HEK293 (cell line): ENCODE measurements at regions not wholly inside any gene's neighbourhood (a gene's known extent, or its start where the extent isn't known, plus 50 kb on each side); places are given as distances from the start of the nearest gene placed in this dataset.

Experiments used
- CTCF ChIA-PET: fragments of 350-600 bp; formaldehyde crosslinking; extraction: SDS; loops from one replicate; lab custom pipeline; 2021; ENCODE audit warnings: antibody characterized with exemption; lab: Yijun Ruan, JAX
- POLR2A ChIA-PET: fragments of 300-600 bp; formaldehyde crosslinking; extraction: SDS; loops from one replicate; lab custom pipeline; 2020; ENCODE audit warnings: antibody characterized with exemption, inconsistent platforms; lab: Yijun Ruan, JAX
- H3K27ac ChIP-seq: fragments of 200-500 bp; sonication (Bioruptor generic); 2 replicates; pipeline ENCODE4 v1.5.1; 2014; ENCODE audit warnings: low read depth, low read length, control low read depth, inconsistent platforms; ENCODE audit errors: extremely low read depth
- H3K36me3 ChIP-seq, 2 experiments: fragments of 200-500 bp in 1 of 2; sonication (Bioruptor generic) in 1 of 2; 1 replicate in 1 of 2; 2 replicates in 1 of 2; pipeline ENCODE4 v1.5.1; 2014 to 2017; ENCODE audit warnings: inconsistent platforms in 2 of 2, low read length in 2 of 2; ENCODE audit not compliant: control insufficient read depth in 2 of 2, insufficient read depth in 1 of 2
- H3K4me1 ChIP-seq: fragments of 200-500 bp; sonication (Bioruptor generic); 2 replicates; pipeline ENCODE4 v1.5.1; 2014; ENCODE audit warnings: mild to moderate bottlenecking, low read length, inconsistent platforms; ENCODE audit not compliant: control insufficient read depth, insufficient read depth
- H3K4me3 ChIP-seq: 2 replicates; pipeline ENCODE4 v1.5.1; 2011; ENCODE audit warnings: low read depth, mild to moderate bottlenecking, control low read depth, low read length, moderate library complexity
- H3K9me3 ChIP-seq: fragments of 200-500 bp; sonication (Bioruptor generic); 2 replicates; pipeline ENCODE4 v1.5.1; 2014; ENCODE audit warnings: low read depth, low read length, inconsistent platforms; ENCODE audit not compliant: control insufficient read depth, insufficient read depth
- HOXA7 ChIP-seq: sonication (generic); formaldehyde crosslinking; IDR thresholded peaks from 2 replicates; pipeline ENCODE4 v1.8.1; 2022; ENCODE audit warnings: missing genetic modification reagents, borderline replicate concordance
- KLF16 ChIP-seq: fragments of 450-650 bp; formaldehyde crosslinking; IDR thresholded peaks from 2 replicates; pipeline ENCODE4 v1.5.1; 2017; ENCODE audit warnings: missing biosample characterization, missing genetic modification characterization
- KLF7 ChIP-seq: fragments of 450-650 bp; formaldehyde crosslinking; IDR thresholded peaks from 2 replicates; pipeline ENCODE4 v1.5.1; 2016; ENCODE audit warnings: missing biosample characterization, missing genetic modification characterization, borderline replicate concordance
- OSR2 ChIP-seq: fragments of 450-650 bp; formaldehyde crosslinking; IDR thresholded peaks from 2 replicates; pipeline ENCODE4 v1.5.1; 2016; ENCODE audit warnings: missing biosample characterization, missing genetic modification characterization
- OVOL3 ChIP-seq: fragments of 450-650 bp; formaldehyde crosslinking; IDR thresholded peaks from 2 replicates; pipeline ENCODE4 v1.5.1; 2016; ENCODE audit warnings: missing biosample characterization, missing genetic modification characterization
- REPIN1 ChIP-seq: fragments of 450-650 bp; formaldehyde crosslinking; IDR thresholded peaks from 2 replicates; pipeline ENCODE4 v1.5.1; 2017; ENCODE audit warnings: missing biosample characterization, missing genetic modification characterization, low read depth
- WT1 ChIP-seq: fragments of 450-650 bp; formaldehyde crosslinking; IDR thresholded peaks from 2 replicates; pipeline ENCODE4 v1.5.1; 2016; ENCODE audit warnings: missing biosample characterization, missing genetic modification characterization
- ZFP69B ChIP-seq: fragments of 450-650 bp; formaldehyde crosslinking; IDR thresholded peaks from 2 replicates; pipeline ENCODE4 v1.5.1; 2016; ENCODE audit warnings: missing biosample characterization, missing genetic modification characterization
- ZNF146 ChIP-seq: fragments of 450-650 bp; formaldehyde crosslinking; IDR thresholded peaks from 2 replicates; pipeline ENCODE4 v1.5.1; 2016; ENCODE audit warnings: missing biosample characterization, missing genetic modification characterization
- ZNF239 ChIP-seq: fragments of 450-650 bp; formaldehyde crosslinking; IDR thresholded peaks from 2 replicates; pipeline ENCODE4 v1.5.1; 2016; ENCODE audit warnings: missing biosample characterization, missing genetic modification characterization
- ZNF292 ChIP-seq: fragments of 450-650 bp; formaldehyde crosslinking; IDR thresholded peaks from 2 replicates; pipeline ENCODE4 v1.5.1; 2016; ENCODE audit warnings: low read depth, missing biosample characterization, missing genetic modification characterization, borderline replicate concordance
- ZNF366 ChIP-seq: fragments of 450-650 bp; formaldehyde crosslinking; conservative IDR thresholded peaks from 2 replicates; pipeline ENCODE4 v1.5.1; 2016; ENCODE audit warnings: missing biosample characterization, missing genetic modification characterization
- ZNF391 ChIP-seq: fragments of 450-650 bp; formaldehyde crosslinking; IDR thresholded peaks from 2 replicates; pipeline ENCODE4 v1.5.1; 2016; ENCODE audit warnings: low read depth, missing biosample characterization, missing genetic modification characterization, borderline replicate concordance
- TF ChIP-seq, protein P1 (sequence below): fragments of 450-650 bp; formaldehyde crosslinking; IDR thresholded peaks from 2 replicates; pipeline ENCODE4 v1.5.1; 2016; ENCODE audit warnings: missing biosample characterization, missing genetic modification characterization
- TF ChIP-seq, protein P2 (sequence below): fragments of 450-650 bp; formaldehyde crosslinking; IDR thresholded peaks from 2 replicates; pipeline ENCODE4 v1.5.1; 2017; ENCODE audit warnings: missing biosample characterization, missing genetic modification characterization
- TF ChIP-seq, protein P3 (sequence below): fragments of 450-650 bp; formaldehyde crosslinking; IDR thresholded peaks from 2 replicates; pipeline ENCODE4 v1.5.1; 2017; ENCODE audit warnings: missing biosample characterization, missing genetic modification characterization
- TF ChIP-seq, protein P4 (sequence below): fragments of 450-650 bp; formaldehyde crosslinking; IDR thresholded peaks from 2 replicates; pipeline ENCODE4 v1.5.0; 2017; ENCODE audit warnings: missing biosample characterization, missing genetic modification characterization, borderline replicate concordance

DNA sequence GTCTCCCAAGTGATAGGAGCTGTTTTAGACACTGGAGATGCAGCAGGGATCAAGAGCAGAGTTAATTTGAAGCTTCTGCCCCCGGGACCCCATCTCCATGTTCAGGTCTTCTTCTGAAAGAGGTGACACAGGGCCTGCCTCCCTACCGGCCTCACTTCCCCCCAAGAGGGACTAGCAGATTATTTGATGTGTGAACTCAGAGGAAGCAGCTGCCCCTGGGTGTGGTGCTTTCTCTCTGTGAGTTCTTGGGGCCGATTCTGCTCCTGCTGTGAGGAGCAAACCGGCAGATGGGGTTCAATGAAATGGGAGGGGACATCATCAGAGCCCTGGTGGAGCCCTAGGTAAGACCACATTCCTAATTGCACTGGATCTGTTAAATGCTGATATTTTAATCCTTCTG, 193.4 kb downstream of the FBXO15 start (continued):
- TF ChIP-seq REPIN1 (tag by site-specific recombination) (no peak), HOXA7 (CRISPR knock-in tag) (no peak)
- TF ChIP-seq, protein P1, sequence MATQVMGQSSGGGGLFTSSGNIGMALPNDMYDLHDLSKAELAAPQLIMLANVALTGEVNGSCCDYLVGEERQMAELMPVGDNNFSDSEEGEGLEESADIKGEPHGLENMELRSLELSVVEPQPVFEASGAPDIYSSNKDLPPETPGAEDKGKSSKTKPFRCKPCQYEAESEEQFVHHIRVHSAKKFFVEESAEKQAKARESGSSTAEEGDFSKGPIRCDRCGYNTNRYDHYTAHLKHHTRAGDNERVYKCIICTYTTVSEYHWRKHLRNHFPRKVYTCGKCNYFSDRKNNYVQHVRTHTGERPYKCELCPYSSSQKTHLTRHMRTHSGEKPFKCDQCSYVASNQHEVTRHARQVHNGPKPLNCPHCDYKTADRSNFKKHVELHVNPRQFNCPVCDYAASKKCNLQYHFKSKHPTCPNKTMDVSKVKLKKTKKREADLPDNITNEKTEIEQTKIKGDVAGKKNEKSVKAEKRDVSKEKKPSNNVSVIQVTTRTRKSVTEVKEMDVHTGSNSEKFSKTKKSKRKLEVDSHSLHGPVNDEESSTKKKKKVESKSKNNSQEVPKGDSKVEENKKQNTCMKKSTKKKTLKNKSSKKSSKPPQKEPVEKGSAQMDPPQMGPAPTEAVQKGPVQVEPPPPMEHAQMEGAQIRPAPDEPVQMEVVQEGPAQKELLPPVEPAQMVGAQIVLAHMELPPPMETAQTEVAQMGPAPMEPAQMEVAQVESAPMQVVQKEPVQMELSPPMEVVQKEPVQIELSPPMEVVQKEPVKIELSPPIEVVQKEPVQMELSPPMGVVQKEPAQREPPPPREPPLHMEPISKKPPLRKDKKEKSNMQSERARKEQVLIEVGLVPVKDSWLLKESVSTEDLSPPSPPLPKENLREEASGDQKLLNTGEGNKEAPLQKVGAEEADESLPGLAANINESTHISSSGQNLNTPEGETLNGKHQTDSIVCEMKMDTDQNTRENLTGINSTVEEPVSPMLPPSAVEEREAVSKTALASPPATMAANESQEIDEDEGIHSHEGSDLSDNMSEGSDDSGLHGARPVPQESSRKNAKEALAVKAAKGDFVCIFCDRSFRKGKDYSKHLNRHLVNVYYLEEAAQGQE (tag by site-specific recombination) = no peak

DNA sequence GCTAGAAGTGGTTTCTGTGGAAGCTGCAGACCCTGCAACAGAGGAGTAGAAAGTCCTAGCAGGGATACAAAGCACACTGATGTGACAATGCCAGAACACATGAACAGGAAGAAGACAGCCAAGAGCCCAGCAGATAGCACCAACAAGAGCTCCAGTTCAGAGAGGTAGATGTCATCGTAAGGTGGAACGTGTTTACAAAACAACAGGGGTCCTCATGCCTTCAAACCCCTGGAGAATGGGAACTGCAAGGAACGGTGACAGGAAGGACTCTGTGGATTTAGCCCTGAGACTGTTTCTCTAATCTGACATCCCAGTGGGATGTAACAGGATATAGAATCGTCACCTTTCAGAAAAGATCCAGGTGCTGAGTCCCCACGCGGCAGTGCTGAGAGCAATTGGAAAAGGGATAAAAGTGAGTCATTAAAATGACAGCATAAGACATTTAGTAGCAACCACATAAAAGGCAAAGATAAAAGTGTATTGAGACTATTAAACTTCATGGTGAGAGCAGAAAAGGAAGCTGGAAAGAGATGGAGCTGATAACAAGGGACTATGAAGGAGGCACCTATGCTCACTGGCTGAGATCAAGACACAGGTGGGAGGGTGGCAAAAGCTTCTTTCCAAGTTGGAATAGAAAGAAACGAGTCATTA, 195.2 kb downstream of the FBXO15 start:
- H3K27ac ChIP-seq = no peak overlapping the region
- TF ChIP-seq ZNF146 (tag by site-specific recombination) (no peak), OVOL3 (no peak), ZFP69B (tag by site-specific recombination) (no peak), ZNF391 (tag by site-specific recombination) (no peak), ZNF366 (tag by site-specific recombination) (no peak), WT1 (tag by site-specific recombination) (no peak), ZNF239 (no peak), KLF16 (no peak), OSR2 (tag by site-specific recombination) (no peak), ZNF292 (tag by site-specific recombination) (no peak), KLF7 (no peak)
- TF ChIP-seq, protein P2, sequence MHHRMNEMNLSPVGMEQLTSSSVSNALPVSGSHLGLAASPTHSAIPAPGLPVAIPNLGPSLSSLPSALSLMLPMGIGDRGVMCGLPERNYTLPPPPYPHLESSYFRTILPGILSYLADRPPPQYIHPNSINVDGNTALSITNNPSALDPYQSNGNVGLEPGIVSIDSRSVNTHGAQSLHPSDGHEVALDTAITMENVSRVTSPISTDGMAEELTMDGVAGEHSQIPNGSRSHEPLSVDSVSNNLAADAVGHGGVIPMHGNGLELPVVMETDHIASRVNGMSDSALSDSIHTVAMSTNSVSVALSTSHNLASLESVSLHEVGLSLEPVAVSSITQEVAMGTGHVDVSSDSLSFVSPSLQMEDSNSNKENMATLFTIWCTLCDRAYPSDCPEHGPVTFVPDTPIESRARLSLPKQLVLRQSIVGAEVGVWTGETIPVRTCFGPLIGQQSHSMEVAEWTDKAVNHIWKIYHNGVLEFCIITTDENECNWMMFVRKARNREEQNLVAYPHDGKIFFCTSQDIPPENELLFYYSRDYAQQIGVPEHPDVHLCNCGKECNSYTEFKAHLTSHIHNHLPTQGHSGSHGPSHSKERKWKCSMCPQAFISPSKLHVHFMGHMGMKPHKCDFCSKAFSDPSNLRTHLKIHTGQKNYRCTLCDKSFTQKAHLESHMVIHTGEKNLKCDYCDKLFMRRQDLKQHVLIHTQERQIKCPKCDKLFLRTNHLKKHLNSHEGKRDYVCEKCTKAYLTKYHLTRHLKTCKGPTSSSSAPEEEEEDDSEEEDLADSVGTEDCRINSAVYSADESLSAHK = no peak
- TF ChIP-seq, protein P3, sequence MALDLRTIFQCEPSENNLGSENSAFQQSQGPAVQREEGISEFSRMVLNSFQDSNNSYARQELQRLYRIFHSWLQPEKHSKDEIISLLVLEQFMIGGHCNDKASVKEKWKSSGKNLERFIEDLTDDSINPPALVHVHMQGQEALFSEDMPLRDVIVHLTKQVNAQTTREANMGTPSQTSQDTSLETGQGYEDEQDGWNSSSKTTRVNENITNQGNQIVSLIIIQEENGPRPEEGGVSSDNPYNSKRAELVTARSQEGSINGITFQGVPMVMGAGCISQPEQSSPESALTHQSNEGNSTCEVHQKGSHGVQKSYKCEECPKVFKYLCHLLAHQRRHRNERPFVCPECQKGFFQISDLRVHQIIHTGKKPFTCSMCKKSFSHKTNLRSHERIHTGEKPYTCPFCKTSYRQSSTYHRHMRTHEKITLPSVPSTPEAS = no peak
- TF ChIP-seq, protein P4, sequence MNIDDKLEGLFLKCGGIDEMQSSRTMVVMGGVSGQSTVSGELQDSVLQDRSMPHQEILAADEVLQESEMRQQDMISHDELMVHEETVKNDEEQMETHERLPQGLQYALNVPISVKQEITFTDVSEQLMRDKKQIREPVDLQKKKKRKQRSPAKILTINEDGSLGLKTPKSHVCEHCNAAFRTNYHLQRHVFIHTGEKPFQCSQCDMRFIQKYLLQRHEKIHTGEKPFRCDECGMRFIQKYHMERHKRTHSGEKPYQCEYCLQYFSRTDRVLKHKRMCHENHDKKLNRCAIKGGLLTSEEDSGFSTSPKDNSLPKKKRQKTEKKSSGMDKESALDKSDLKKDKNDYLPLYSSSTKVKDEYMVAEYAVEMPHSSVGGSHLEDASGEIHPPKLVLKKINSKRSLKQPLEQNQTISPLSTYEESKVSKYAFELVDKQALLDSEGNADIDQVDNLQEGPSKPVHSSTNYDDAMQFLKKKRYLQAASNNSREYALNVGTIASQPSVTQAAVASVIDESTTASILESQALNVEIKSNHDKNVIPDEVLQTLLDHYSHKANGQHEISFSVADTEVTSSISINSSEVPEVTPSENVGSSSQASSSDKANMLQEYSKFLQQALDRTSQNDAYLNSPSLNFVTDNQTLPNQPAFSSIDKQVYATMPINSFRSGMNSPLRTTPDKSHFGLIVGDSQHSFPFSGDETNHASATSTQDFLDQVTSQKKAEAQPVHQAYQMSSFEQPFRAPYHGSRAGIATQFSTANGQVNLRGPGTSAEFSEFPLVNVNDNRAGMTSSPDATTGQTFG (tag by site-specific recombination) = no peak
- H3K36me3 ChIP-seq = no peaks in the 10 kb centered on the region
- H3K9me3 ChIP-seq = no peaks in the 10 kb centered on the region
- ChIA-PET POLR2A (no interaction called here), CTCF (no interaction called here)
- H3K4me3 ChIP-seq = no peak overlapping the region
- no peaks in the 10 kb centered on the region for H3K4me1 ChIP-seq
